Esophagus muscularis mucosa (tissue), 4 donors: ENCODE measurements at regions not wholly inside any gene's neighbourhood (a gene's known extent, or its start where the extent isn't known, plus 50 kb on each side); places are given as distances from the start of the nearest gene placed in this dataset.

Experiments used
- DNase-seq: peaks from one replicate; pipeline ENCODE4 v3.0.0-alpha.2; 2017; ENCODE audit errors: extremely low spot score
- H3K27ac ChIP-seq, 4 donors: fragments of 200-600 bp; sonication (generic); replicated peaks in 1 of 4; 1 replicate in 3 of 4; 2 replicates in 1 of 4; pipeline ENCODE4 v1.5.1; 2016 to 2019; ENCODE audit warnings: mild to moderate bottlenecking in 1 of 4
- H3K27me3 ChIP-seq, 4 donors: fragments of 200-600 bp; sonication (generic); one replicate each; pipeline versions ENCODE4 v1.5.1 to v1.6.0; 2016 to 2019
- H3K36me3 ChIP-seq, 4 donors: fragments of 200-600 bp; sonication (generic); one replicate each; pipeline ENCODE4 v1.5.1; 2016 to 2019
- H3K4me1 ChIP-seq, 4 donors: fragments of 200-600 bp; sonication (generic); one replicate each; pipeline ENCODE4 v1.5.1; 2016 to 2019
- H3K4me3 ChIP-seq, 4 donors: fragments of 200-600 bp; sonication (generic); 1 replicate in 2 of 4; 2 replicates in 2 of 4; pipeline ENCODE4 v1.5.1; 2016 to 2019; ENCODE audit warnings: mild to moderate bottlenecking in 4 of 4, moderate library complexity in 1 of 4
- H3K9me3 ChIP-seq, 4 donors: fragments of 200-600 bp; sonication (generic); 1 replicate in 3 of 4; 2 replicates in 1 of 4; pipeline ENCODE4 v1.5.1; 2016 to 2019
- EP300 ChIP-seq: sonication (generic); formaldehyde crosslinking; IDR thresholded peaks from one replicate; pipeline ENCODE4 v1.6.1; 2017; ENCODE audit warnings: antibody characterized with exemption
- POLR2A ChIP-seq: fragments of 450-650 bp; IDR thresholded peaks from one replicate; pipeline ENCODE4 v1.6.1; 2017; ENCODE audit warnings: antibody characterized with exemption, moderate library complexity, mild to moderate bottlenecking, low read depth
- POLR2AphosphoS5 ChIP-seq, 2 donors: sonication (generic); formaldehyde crosslinking; IDR thresholded peaks; one replicate each; pipeline ENCODE4 v1.6.1; 2017; ENCODE audit warnings: antibody characterized with exemption in 2 of 2
- WGBS: methylation state at CpG from one replicate; pipeline ENCODE4 v1.1.5; 2018; 5-methylcytosine and 5-hydroxymethylcytosine counted together
- intact Hi-C: fragments of 100-400 bp; cut with DNase I; formaldehyde crosslinking; loops from one replicate; pipeline ENCODE4 v1.15.1; 2023
- TF ChIP-seq, protein P1 (sequence below), 3 experiments: fragments of 200-600 bp in 2 of 3; fragments of 450-650 bp in 1 of 3; sonication (generic) in 2 of 3; IDR thresholded peaks; one replicate each; pipeline ENCODE4 v1.5.1; 2017 to 2019; ENCODE audit warnings: antibody characterized with exemption in 3 of 3, mild to moderate bottlenecking in 2 of 3, moderate library complexity in 1 of 3

DNA sequence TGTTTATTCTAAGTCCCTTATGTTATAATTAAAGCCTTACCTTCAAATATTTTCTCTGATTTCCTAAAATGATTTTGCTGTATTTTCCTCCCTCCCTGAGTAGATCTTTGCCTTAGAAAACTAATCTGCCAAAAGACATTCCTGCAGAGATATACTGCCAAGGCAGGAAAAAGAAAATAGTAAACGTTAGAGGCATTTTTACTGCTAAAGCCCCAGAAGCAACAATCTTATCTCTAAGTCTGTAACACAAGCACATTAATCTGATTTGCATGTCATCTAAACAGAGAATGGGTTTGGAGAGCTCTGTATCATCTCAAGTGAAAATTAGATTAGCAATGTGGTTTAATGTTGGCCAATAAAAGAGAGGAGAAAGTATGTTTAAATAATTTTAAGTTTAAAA is 847.7 kb downstream of the MAT2B start:
- H3K27me3 ChIP-seq: no peaks in the 10 kb centered on the region
- no peak overlapping the region for H3K4me3 ChIP-seq
- no peak for TF ChIP-seq EP300
- TF ChIP-seq, protein P1, sequence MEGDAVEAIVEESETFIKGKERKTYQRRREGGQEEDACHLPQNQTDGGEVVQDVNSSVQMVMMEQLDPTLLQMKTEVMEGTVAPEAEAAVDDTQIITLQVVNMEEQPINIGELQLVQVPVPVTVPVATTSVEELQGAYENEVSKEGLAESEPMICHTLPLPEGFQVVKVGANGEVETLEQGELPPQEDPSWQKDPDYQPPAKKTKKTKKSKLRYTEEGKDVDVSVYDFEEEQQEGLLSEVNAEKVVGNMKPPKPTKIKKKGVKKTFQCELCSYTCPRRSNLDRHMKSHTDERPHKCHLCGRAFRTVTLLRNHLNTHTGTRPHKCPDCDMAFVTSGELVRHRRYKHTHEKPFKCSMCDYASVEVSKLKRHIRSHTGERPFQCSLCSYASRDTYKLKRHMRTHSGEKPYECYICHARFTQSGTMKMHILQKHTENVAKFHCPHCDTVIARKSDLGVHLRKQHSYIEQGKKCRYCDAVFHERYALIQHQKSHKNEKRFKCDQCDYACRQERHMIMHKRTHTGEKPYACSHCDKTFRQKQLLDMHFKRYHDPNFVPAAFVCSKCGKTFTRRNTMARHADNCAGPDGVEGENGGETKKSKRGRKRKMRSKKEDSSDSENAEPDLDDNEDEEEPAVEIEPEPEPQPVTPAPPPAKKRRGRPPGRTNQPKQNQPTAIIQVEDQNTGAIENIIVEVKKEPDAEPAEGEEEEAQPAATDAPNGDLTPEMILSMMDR (IDR thresholded peaks at IDR 0.05): no peak
- TF ChIP-seq POLR2AphosphoS5 (IDR thresholded peaks at IDR 0.05): no peak
- no peak for TF ChIP-seq POLR2A
- 14% methylated on average over 1 of the region's 1 CpG for WGBS
- no peaks in the 10 kb centered on the region for H3K9me3 ChIP-seq
- no peaks in the 10 kb centered on the region for H3K36me3 ChIP-seq
- no peak for DNase-seq
- intact Hi-C loops: no loop called here
- H3K4me1 ChIP-seq: no peaks in the 10 kb centered on the region
- H3K27ac ChIP-seq: no peak overlapping the region

GRCh38 chr5:164354139-164354751 is 848.8 kb downstream of the MAT2B start:
- Histone ChIP-seq H3K36me3 (no peaks in the 10 kb centered on the region), H3K9me3 (no peaks in the 10 kb centered on the region), H3K27ac (no peak overlapping the region), H3K27me3 (no peaks in the 10 kb centered on the region), H3K4me1 (no peaks in the 10 kb centered on the region), H3K4me3 (no peak overlapping the region)
- intact Hi-C loops: no loop called here
- WGBS: 88% methylated on average over 7 of the region's 7 CpGs
- no peak for DNase-seq
- TF ChIP-seq EP300: no peak
- no peak for TF ChIP-seq POLR2A
- no peak for TF ChIP-seq POLR2AphosphoS5 (IDR thresholded peaks at IDR 0.05)
- TF ChIP-seq, protein P1 (IDR thresholded peaks at IDR 0.05): no peak

DNA sequence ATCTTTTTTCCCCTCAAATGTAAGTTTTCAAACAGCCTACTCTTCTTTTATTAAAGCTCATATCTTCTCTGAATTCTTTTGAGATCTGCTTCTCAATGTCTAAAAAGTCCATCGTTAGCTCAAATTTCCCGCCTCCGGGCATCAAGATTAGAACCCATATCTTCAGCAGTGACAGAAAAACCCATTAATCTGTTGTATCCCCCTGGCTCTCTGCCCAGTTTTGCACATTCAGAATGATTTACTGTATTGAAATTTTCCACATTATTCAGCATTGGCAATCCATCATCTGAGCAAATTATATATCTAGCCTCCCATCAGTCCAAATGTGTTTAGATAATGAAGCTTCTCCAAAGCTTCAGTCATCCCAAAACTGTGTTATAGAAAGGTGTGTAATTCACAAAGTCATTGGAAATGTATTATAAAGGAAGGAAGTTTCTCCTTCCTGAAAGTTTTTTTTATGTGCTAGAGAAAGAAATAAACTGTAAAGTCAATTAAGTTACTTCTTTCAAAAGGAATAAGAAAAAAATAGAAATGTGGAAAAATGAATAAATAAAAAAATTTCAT is 849.9 kb downstream of the MAT2B start:
- Histone ChIP-seq H3K27ac (no peak overlapping the region), H3K4me1 (no peaks in the 10 kb centered on the region), H3K4me3 (no peak overlapping the region), H3K9me3 (no peaks in the 10 kb centered on the region), H3K27me3 (no peaks in the 10 kb centered on the region), H3K36me3 (no peaks in the 10 kb centered on the region)
- WGBS: 68% methylated on average over 3 of the region's 3 CpGs
- TF ChIP-seq EP300 (no peak), POLR2A (no peak), POLR2AphosphoS5 (IDR thresholded peaks at IDR 0.05) (no peak)
- TF ChIP-seq, protein P1 (IDR thresholded peaks at IDR 0.05): no peak
- intact Hi-C loops: no loop called here
- DNase-seq: no peak

DNA sequence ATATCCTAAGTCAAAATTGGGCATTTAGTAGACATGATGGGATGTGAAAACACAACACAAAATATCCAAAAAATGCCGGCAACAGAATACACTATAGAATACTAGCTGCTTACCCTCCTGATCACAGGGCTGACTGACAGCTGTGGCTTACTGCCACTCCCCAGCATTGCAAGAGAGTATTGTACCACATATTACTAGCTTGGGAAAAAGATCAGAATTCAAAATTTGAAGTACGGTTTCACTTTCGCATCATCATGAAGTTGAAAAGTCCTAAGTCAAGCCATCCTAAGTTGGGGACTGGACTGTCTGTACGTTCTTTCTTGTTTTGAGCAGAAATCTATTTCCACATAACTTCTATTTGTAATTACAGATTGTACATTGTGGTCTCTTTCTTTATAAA is 851.4 kb downstream of the MAT2B start:
- 91% methylated on average over 4 of the region's 4 CpGs for WGBS
- TF ChIP-seq POLR2A: no peak
- no peak for TF ChIP-seq EP300
- TF ChIP-seq, protein P1 (IDR thresholded peaks at IDR 0.05): no peak
- TF ChIP-seq POLR2AphosphoS5 (IDR thresholded peaks at IDR 0.05): no peak

More for the DNA sequence above, 851.4 kb downstream of the MAT2B start:
- Histone ChIP-seq H3K4me3 (no peak overlapping the region), H3K4me1 (no peaks in the 10 kb centered on the region), H3K9me3 (no peaks in the 10 kb centered on the region), H3K36me3 (no peaks in the 10 kb centered on the region), H3K27me3 (no peaks in the 10 kb centered on the region), H3K27ac (no peak overlapping the region)
- intact Hi-C loops: no loop called here
- DNase-seq: no peak
